Left lung (tissue), 4 donors: ENCODE measurements at regions not wholly inside any gene's neighbourhood (a gene's known extent, or its start where the extent isn't known, plus 50 kb on each side); places are given as distances from the start of the nearest gene placed in this dataset.

Experiments
- ATAC-seq: fragments of 200-7000 bp; cut with Tn5 transposase; one replicate; pipeline ENCODE4 v1.9.1; 2020; ENCODE audit warnings: moderate library complexity
- DNase-seq, 4 donors: peaks; one replicate each; pipeline ENCODE4 v3.0.0-alpha.2; 2013 to 2020
- H3K27ac ChIP-seq, 2 donors: fragments of 200-600 bp; sonication (generic) in 1 of 2; one replicate each; pipeline versions ENCODE4 v1.5.0 to v1.8.0; 2020 to 2021
- H3K27me3 ChIP-seq, 2 donors: fragments of 200-600 bp; sonication (generic) in 1 of 2; one replicate each; pipeline versions ENCODE4 v1.5.0 to v1.8.0; 2020 to 2021
- H3K36me3 ChIP-seq, 2 donors: fragments of 200-600 bp; sonication (generic) in 1 of 2; one replicate each; pipeline versions ENCODE4 v1.5.0 to v1.8.0; 2020 to 2021
- H3K4me1 ChIP-seq, 2 donors: fragments of 200-600 bp; one replicate each; pipeline ENCODE4 v1.8.0; 2021
- H3K4me3 ChIP-seq, 2 donors: fragments of 200-600 bp; sonication (generic) in 1 of 2; one replicate each; pipeline versions ENCODE4 v1.5.0 to v1.8.0; 2020 to 2021; ENCODE audit warnings: mild to moderate bottlenecking in 1 of 2
- H3K9me3 ChIP-seq, 2 donors: fragments of 200-600 bp; sonication (generic) in 1 of 2; one replicate each; pipeline versions ENCODE4 v1.5.0 to v1.8.0; 2020 to 2021
- CTCF ChIP-seq, 2 donors: fragments of 200-600 bp; sonication (generic) in 1 of 2; IDR thresholded peaks; one replicate each; pipeline versions ENCODE4 v1.5.0 to v1.8.0; 2021; ENCODE audit warnings: antibody characterized with exemption in 2 of 2
- intact Hi-C, 2 donors: fragments of 100-400 bp; cut with DNase I; formaldehyde crosslinking; loops; one replicate each; pipeline versions ENCODE4 v1.11.2 to v1.14.2; 2022
- donor health status: DM: no; HTN: yes; CAD: no.
- donor health status: DM: no; HTN: no; CAD: no.

- Histone ChIP-seq H3K9me3 (no peaks in the 10 kb centered on the region), H3K27me3 (peaks cover 0 to 17% of the 10 kb centered on the region in 2 donors), H3K4me1 (peaks cover 0 to 12% of the 10 kb centered on the region in 2 donors), H3K27ac (no peak overlapping the region), H3K4me3 (no peak overlapping the region), H3K36me3 (no peaks in the 10 kb centered on the region)
- intact Hi-C loops = no loop called here
- no peak for TF ChIP-seq CTCF (IDR thresholded peaks at IDR 0.05)
- ATAC-seq (no peak), DNase-seq (no peak)
These were observed 114.5 kb downstream of the IRS2 start for GRCh38 chr13:109671919-109672318.

GRCh38 chr13:109670776-109671175 lies 115.6 kb downstream of the IRS2 start:
- intact Hi-C loops = no loop called here
- Histone ChIP-seq H3K36me3 (no peaks in the 10 kb centered on the region), H3K27me3 (peaks cover 0 to 17% of the 10 kb centered on the region in 2 donors), H3K4me3 (no peak overlapping the region), H3K9me3 (no peaks in the 10 kb centered on the region), H3K27ac (no peak overlapping the region), H3K4me1 (peaks cover 0 to 12% of the 10 kb centered on the region in 2 donors)
- no peak for ATAC-seq
- DNase-seq = no peak
- TF ChIP-seq CTCF (IDR thresholded peaks at IDR 0.05) = no peak

GRCh38 chr13:109669956-109670355 lies 116.4 kb downstream of the IRS2 start:
- DNase-seq = no peak
- no peaks in the 10 kb centered on the region for H3K9me3 ChIP-seq
- H3K27ac ChIP-seq = no peak overlapping the region
- H3K27me3 ChIP-seq = peaks cover 0 to 17% of the 10 kb centered on the region in 2 donors
- intact Hi-C loops = no loop called here
- H3K4me3 ChIP-seq = no peak overlapping the region
- H3K36me3 ChIP-seq = no peaks in the 10 kb centered on the region
- no peak for ATAC-seq
- H3K4me1 ChIP-seq = peaks cover 0 to 12% of the 10 kb centered on the region in 2 donors
- no peak for TF ChIP-seq CTCF (IDR thresholded peaks at IDR 0.05)

DNA sequence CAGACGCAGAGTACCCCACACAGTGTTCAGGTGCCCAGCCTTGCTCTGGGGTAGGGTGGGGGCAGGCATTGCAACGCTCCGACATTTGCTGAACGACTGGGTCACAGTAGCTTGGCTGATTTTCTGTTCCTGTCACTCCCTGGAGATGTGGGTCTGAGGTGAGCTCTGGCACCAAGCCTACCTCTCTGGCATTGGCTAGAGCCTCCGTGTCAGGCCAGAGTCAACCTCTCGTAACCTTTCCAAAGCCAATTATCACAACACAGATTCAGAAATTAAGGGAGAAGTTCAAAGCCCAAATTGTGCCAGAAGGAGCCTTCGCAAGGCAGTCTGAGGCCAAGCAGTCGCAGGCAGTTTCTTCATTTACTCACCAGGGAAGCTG lies 117.2 kb downstream of the IRS2 start:
- H3K27ac ChIP-seq = no peak overlapping the region
- no peaks in the 10 kb centered on the region for H3K36me3 ChIP-seq
- H3K27me3 ChIP-seq = peaks cover 0 to 17% of the 10 kb centered on the region in 2 donors
- H3K9me3 ChIP-seq = no peaks in the 10 kb centered on the region
- H3K4me1 ChIP-seq = peaks cover 0 to 12% of the 10 kb centered on the region in 2 donors
- no peak for ATAC-seq
- no peak for TF ChIP-seq CTCF (IDR thresholded peaks at IDR 0.05)
- no peak overlapping the region for H3K4me3 ChIP-seq
- intact Hi-C loops = no loop called here
- no peak for DNase-seq

GRCh38 chr13:109668433-109669233 lies 117.8 kb downstream of the IRS2 start:
- no peak overlapping the region for H3K27ac ChIP-seq
- no peak for ATAC-seq
- H3K27me3 ChIP-seq = peaks cover 0 to 17% of the 10 kb centered on the region in 2 donors
- intact Hi-C loops = no loop called here
- no peak for DNase-seq
- H3K9me3 ChIP-seq = no peaks in the 10 kb centered on the region
- TF ChIP-seq CTCF (IDR thresholded peaks at IDR 0.05) = no peak
- peaks cover 0 to 12% of the 10 kb centered on the region in 2 donors for H3K4me1 ChIP-seq
- H3K36me3 ChIP-seq = no peaks in the 10 kb centered on the region
- H3K4me3 ChIP-seq = no peak overlapping the region
